HepG2 (cell line): ENCODE measurements at regions not wholly inside any gene's neighbourhood (a gene's known extent, or its start where the extent isn't known, plus 50 kb on each side); places are given as distances from the start of the nearest gene placed in this dataset.

ENCODE experiments used
- EZH2 ChIP-seq: conservative IDR thresholded peaks from 2 replicates; pipeline ENCODE4 v1.6.1; 2012; ENCODE audit warnings: mild to moderate bottlenecking, low read depth, low read length, moderate library complexity
- POLR2AphosphoS2 ChIP-seq: IDR thresholded peaks from 2 replicates; pipeline ENCODE4 v1.6.1; 2011; ENCODE audit warnings: low read depth, low read length, improper control_type of control experiment
- ZNF138 ChIP-seq: sonication (generic); formaldehyde crosslinking; IDR thresholded peaks from 2 replicates; pipeline ENCODE4 v1.5.0; 2020; ENCODE audit warnings: mild to moderate bottlenecking, low read depth, missing genetic modification reagents
- ZNF563 ChIP-seq: sonication (generic); formaldehyde crosslinking; IDR thresholded peaks from 2 replicates; pipeline ENCODE4 v1.8.0; 2022; ENCODE audit warnings: mild to moderate bottlenecking, moderate library complexity, missing genetic modification reagents

DNA sequence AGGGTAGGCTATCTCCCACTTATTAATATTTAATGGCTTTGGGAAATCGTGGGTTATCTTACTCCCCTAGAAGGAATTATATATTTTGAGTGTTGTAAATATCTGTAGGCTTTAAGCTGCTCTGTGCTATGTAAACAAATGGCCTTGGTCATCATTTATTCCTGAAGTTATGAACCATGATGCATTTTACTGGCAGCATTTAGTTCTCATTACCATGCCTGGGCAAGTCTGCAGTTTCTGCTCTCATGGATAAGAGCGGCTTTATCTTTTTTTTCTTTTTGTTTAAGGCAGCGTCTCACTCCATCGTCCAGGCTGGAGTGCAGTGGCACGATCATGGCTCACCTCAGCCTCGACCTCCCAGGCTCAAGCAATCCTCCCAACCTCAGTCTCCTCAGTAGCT, 156.1 kb downstream of the IRS2 start:
- TF ChIP-seq EZH2 (no peak), ZNF563 (no peak), ZNF138 (no peak), POLR2AphosphoS2 (no peak)
